GM23248 (cell line): ENCODE measurements at regions not wholly inside any gene's neighbourhood (a gene's known extent, or its start where the extent isn't known, plus 50 kb on each side); places are given as distances from the start of the nearest gene placed in this dataset.

Source experiments
- DNase-seq: peaks from one replicate; pipeline ENCODE4 v3.0.0-alpha.2; 2015
- H2AFZ ChIP-seq: fragments of 200-600 bp; sonication (generic); 2 replicates; pipeline ENCODE4 v1.6.1; 2016; ENCODE audit warnings: antibody characterized with exemption
- H3F3A ChIP-seq: fragments of 200-600 bp; sonication (generic); 2 replicates; pipeline ENCODE4 v1.6.1; 2016; ENCODE audit warnings: mild to moderate bottlenecking, antibody characterized with exemption, mixed run types; ENCODE audit not compliant: insufficient read depth
- H3K27ac ChIP-seq: fragments of 200-600 bp; sonication (generic); 2 replicates; pipeline ENCODE4 v1.5.1; 2016; ENCODE audit warnings: mild to moderate bottlenecking
- H3K27me3 ChIP-seq: fragments of 200-600 bp; sonication (generic); replicated peaks from 2 replicates; pipeline ENCODE4 v1.6.1; 2016; ENCODE audit warnings: mild to moderate bottlenecking; ENCODE audit not compliant: insufficient read depth
- H3K36me3 ChIP-seq: fragments of 200-600 bp; sonication (generic); 2 replicates; pipeline ENCODE4 v1.6.1; 2016; ENCODE audit warnings: low read depth, mild to moderate bottlenecking
- H3K4me1 ChIP-seq: fragments of 200-600 bp; sonication (generic); 2 replicates; pipeline ENCODE4 v1.6.1; 2016; ENCODE audit warnings: mild to moderate bottlenecking; ENCODE audit not compliant: insufficient read depth
- H3K4me2 ChIP-seq: fragments of 200-600 bp; sonication (generic); one replicate; pipeline ENCODE4 v1.6.1; 2016; ENCODE audit warnings: mild to moderate bottlenecking; ENCODE audit not compliant: unreplicated experiment
- H3K4me3 ChIP-seq: fragments of 200-600 bp; sonication (generic); 2 replicates; pipeline ENCODE4 v1.5.1; 2016; ENCODE audit warnings: mild to moderate bottlenecking
- H3K79me2 ChIP-seq: fragments of 200-600 bp; sonication (generic); 2 replicates; pipeline ENCODE4 v1.6.1; 2016; ENCODE audit warnings: mild to moderate bottlenecking; ENCODE audit not compliant: insufficient read depth
- H3K9ac ChIP-seq: fragments of 200-600 bp; sonication (generic); 2 replicates; pipeline ENCODE4 v1.6.1; 2016; ENCODE audit warnings: mild to moderate bottlenecking
- H3K9me2 ChIP-seq: fragments of 200-600 bp; sonication (generic); 2 replicates; pipeline ENCODE4 v1.6.1; 2016; ENCODE audit warnings: mixed run types, mild to moderate bottlenecking, moderate library complexity; ENCODE audit not compliant: insufficient read depth
- H3K9me3 ChIP-seq: fragments of 200-600 bp; sonication (generic); one replicate; pipeline ENCODE4 v1.6.1; 2017; ENCODE audit warnings: low read depth
- H4K20me1 ChIP-seq: fragments of 200-600 bp; sonication (generic); 2 replicates; pipeline ENCODE4 v1.6.0; 2016; ENCODE audit not compliant: insufficient read depth
- EZH2 ChIP-seq: fragments of 200-600 bp; sonication (generic); IDR thresholded peaks from 2 replicates; pipeline ENCODE4 v1.6.1; 2018; ENCODE audit warnings: antibody characterized with exemption, mild to moderate bottlenecking; ENCODE audit not compliant: insufficient read depth, poor library complexity, severe bottlenecking
- EZH2phosphoT487 ChIP-seq: fragments of 200-600 bp; sonication (generic); IDR thresholded peaks from 2 replicates; pipeline ENCODE4 v1.6.1; 2018; ENCODE audit warnings: antibody characterized with exemption, moderate library complexity, mild to moderate bottlenecking, low read depth; ENCODE audit not compliant: insufficient read depth
- WGBS, 2 experiments: methylation state at CpG; one replicate each; pipeline ENCODE4 v1.1.6; 2015 to 2017; ENCODE audit warnings: low lambda C conversion rate in 2 of 2, low coverage in 1 of 2; ENCODE audit errors: missing lambda C conversion rate in 2 of 2; 5-methylcytosine and 5-hydroxymethylcytosine counted together
- in situ Hi-C: fragments of 300-500 bp; cut with MboI; formaldehyde crosslinking; loops from 2 replicates; pipeline ENCODE4 v1.15.0; 2020

DNA sequence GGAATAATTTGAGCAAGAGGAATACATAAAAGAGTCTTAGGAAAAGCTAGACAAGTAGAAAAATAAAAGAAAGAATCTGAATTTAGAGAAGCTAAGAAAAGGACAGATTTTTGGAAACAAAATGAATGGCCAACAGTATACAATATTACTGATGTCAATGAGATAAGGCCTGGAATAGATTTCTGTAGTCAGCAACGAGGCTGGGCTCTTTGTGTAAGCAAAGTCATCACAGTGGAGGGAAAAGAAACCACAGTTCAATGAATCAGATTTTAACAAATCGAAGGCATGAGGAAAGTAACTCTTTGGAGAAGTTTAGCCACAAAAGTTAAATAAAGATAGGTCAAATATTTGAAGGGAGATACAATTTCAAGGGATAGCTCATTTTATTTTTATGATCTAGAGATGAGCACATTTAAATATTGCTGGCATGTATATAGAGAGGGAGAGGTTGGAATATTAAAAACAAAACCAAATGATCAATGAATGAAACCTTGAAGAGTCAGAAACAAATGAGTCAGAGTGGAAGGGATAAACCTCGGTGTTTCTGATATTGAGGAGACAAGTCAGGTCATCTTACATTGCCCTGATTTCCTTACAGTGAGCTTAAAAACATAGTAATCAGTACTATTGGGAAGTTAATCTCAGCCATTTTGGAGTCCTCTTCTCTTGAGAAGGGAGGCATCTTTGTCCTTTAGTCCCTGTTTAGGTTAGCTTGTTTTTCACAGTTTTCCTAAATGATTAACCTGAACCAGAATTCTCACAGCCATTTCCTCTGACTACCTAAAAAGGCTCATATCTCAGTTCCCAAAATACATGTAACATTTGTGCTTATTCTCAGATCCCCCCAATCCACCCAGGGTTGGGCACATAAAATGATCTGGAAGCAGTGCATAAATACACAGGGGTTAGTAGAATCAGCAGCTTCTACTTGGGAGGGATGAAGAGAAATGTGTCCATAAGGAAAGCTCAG lies 620.0 kb upstream of the B3GALT2 start:
- Histone ChIP-seq H3K79me2 (no peaks in the 10 kb centered on the region), H3K9me3 (no peaks in the 10 kb centered on the region), H3K4me1 (no peaks in the 10 kb centered on the region), H3K4me3 (no peak overlapping the region), H3K9me2 (no peaks in the 10 kb centered on the region), H3K36me3 (no peaks in the 10 kb centered on the region), H3K27ac (no peak overlapping the region), H3K27me3 (no peaks in the 10 kb centered on the region), H3K4me2 (no peak overlapping the region), H3F3A (no peaks in the 10 kb centered on the region), H2AFZ (no peak overlapping the region), H4K20me1 (no peaks in the 10 kb centered on the region), H3K9ac (no peak overlapping the region)
- no peak for DNase-seq
- 12 to 19% methylated on average over 3 of the region's 3 CpGs for WGBS, 2 experiments
- in situ Hi-C loops, result no loop called here
- TF ChIP-seq EZH2phosphoT487, result no peak
- TF ChIP-seq EZH2, result no peak

DNA sequence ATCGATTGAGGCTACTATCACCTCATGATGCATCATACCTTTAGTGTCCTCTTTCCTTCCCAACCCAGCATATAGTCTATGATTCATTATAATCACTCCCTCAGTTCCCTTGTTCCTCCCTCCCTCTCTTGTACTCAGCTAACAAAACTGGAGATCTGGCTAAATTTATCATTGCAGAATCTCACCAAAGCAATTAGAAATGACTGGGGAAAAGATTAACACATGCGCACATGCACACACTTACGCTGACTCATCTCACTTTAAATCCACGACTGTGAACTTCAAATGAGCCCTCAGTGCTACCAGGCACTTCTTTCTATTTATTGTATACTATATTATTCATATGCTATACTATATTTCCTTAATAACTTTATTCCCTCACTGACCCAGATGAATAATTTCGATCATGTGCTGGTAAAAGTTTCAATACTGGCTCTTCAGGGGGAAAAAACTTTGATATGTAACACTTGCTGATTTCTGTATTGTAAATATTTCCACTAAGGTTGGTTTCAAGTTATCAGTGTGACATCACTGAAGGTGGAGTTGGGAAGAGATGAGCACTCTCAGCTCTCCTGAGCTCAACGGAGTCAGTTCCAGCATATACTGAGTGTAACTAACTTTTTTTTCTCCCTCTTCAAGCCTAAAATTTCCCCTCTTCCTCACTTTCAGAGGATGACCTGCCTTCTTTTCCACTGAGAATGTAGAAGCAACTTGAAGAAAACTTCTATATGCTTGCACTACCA lies 613.7 kb upstream of the B3GALT2 start:
- no peak overlapping the region for H3K4me3 ChIP-seq
- in situ Hi-C loops, result no loop called here
- no peak overlapping the region for H2AFZ ChIP-seq
- H3K27me3 ChIP-seq, result no peaks in the 10 kb centered on the region
- H3K27ac ChIP-seq, result no peak overlapping the region
- H3F3A ChIP-seq, result no peaks in the 10 kb centered on the region
- H4K20me1 ChIP-seq, result no peaks in the 10 kb centered on the region
- H3K36me3 ChIP-seq, result no peaks in the 10 kb centered on the region
- no peak overlapping the region for H3K4me2 ChIP-seq
- H3K9ac ChIP-seq, result no peak overlapping the region
- H3K4me1 ChIP-seq, result no peaks in the 10 kb centered on the region
- TF ChIP-seq EZH2 (no peak), EZH2phosphoT487 (no peak)
- 32 to 39% methylated on average over 6 of the region's 6 CpGs for WGBS, 2 experiments
- no peaks in the 10 kb centered on the region for H3K9me2 ChIP-seq
- H3K9me3 ChIP-seq, result no peaks in the 10 kb centered on the region
- DNase-seq, result no peak
- H3K79me2 ChIP-seq, result no peaks in the 10 kb centered on the region

DNA sequence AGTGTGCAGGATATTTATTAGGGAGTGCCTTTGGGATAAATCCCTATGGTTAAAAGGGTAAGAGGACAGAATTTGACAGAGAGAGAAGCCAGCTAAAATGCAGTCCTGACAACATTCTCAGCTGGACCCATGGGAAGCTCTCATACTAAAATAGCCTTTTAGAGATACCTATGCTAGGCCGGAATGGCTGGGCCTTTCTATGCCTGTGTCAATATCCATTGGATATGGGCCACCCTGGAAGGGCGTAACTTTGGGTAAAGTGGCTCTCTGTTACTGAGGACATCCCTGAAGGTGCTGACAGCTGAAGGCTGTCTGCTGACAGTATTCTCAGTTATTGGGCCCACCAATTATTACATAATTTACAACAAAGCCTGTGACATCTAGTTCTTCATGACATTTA lies 613.0 kb upstream of the B3GALT2 start:
- DNase-seq, result no peak
- WGBS, 2 experiments, result 33 to 45% methylated on average over 2 of the region's 2 CpGs

DNA sequence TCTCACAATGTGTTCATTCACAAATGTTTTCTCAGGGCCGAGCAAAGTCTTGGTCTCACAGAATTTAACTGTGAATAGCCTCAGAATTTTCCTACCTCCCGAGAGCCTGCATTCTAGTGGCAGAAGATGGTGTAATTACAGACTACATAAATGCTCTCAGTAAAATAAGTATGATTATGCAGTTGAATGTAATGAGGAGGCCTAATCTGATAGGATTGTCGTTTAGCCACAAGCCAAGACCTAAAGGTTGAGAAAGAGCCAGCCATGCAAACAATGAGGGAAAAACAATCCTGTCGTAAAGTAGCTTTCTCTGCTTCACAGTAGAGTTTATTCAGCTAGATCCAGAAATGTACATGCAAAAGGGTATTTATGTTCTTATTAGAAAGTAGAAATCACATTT lies 607.8 kb upstream of the B3GALT2 start:
- no peak overlapping the region for H3K4me3 ChIP-seq
- H3K27ac ChIP-seq, result no peak overlapping the region
- no peaks in the 10 kb centered on the region for H3K9me3 ChIP-seq
- in situ Hi-C loops, result no loop called here
- no peaks in the 10 kb centered on the region for H4K20me1 ChIP-seq
- H3K27me3 ChIP-seq, result no peaks in the 10 kb centered on the region; the same call in 1 of the 2 replicates
- H3K4me1 ChIP-seq, result no peaks in the 10 kb centered on the region
- H3K36me3 ChIP-seq, result no peaks in the 10 kb centered on the region
- H3K79me2 ChIP-seq, result no peaks in the 10 kb centered on the region
- no peaks in the 10 kb centered on the region for H3F3A ChIP-seq
- TF ChIP-seq EZH2 (no peak), EZH2phosphoT487 (no peak)
- no peak overlapping the region for H3K9ac ChIP-seq
- H3K4me2 ChIP-seq, result no peak overlapping the region
- no peaks in the 10 kb centered on the region for H3K9me2 ChIP-seq
- 16 to 21% methylated on average over 4 of the region's 4 CpGs for WGBS, 2 experiments
- DNase-seq, result no peak
- peak overlapping the region; percentile 26; the same call in 1 of the 2 replicates for H2AFZ ChIP-seq

More for the DNA sequence above, 613.0 kb upstream of the B3GALT2 start:
- no peaks in the 10 kb centered on the region for H3K9me3 ChIP-seq
- H3K27me3 ChIP-seq, result no peaks in the 10 kb centered on the region
- in situ Hi-C loops, result no loop called here
- no peak overlapping the region for H3K9ac ChIP-seq
- H2AFZ ChIP-seq, result no peak overlapping the region
- no peak for TF ChIP-seq EZH2
- TF ChIP-seq EZH2phosphoT487, result no peak
- no peak overlapping the region for H3K4me2 ChIP-seq
- H3K79me2 ChIP-seq, result no peaks in the 10 kb centered on the region
- H3K36me3 ChIP-seq, result no peaks in the 10 kb centered on the region
- no peaks in the 10 kb centered on the region for H3F3A ChIP-seq
- H3K27ac ChIP-seq, result no peak overlapping the region
- H4K20me1 ChIP-seq, result no peaks in the 10 kb centered on the region
- no peak overlapping the region for H3K4me3 ChIP-seq
- no peaks in the 10 kb centered on the region for H3K9me2 ChIP-seq
- H3K4me1 ChIP-seq, result no peaks in the 10 kb centered on the region
